ENCODE measurements at regions not wholly inside any gene's neighbourhood (a gene's known extent, or its start where the extent isn't known, plus 50 kb on each side); places are given as distances from the start of the nearest gene placed in this dataset.

- H3K4me1 Mint-ChIP-seq: no peaks in the 10 kb centered on the region
- DNase-seq: no peak
- H3K9me3 Mint-ChIP-seq: peaks cover 16% of the 10 kb centered on the region
- no peaks in the 10 kb centered on the region for H3K36me3 Mint-ChIP-seq (ENCODE audit: low read depth)
- H3K4me3 Mint-ChIP-seq: no peak overlapping the region
- no peak for TF ChIP-seq CTCF (IDR thresholded peaks at IDR 0.05)
- H3K27me3 Mint-ChIP-seq (ENCODE audit: low read depth, poor library complexity): peaks cover 31% of the 10 kb centered on the region
- no peak overlapping the region for H3K27ac Mint-ChIP-seq
These were observed 424.2 kb downstream of the BCL11B start for GRCh38 chr14:98847521-98848468.

- H3K9me3 Mint-ChIP-seq: peaks cover 13% of the 10 kb centered on the region
- no peak for TF ChIP-seq CTCF (IDR thresholded peaks at IDR 0.05)
These were observed 418.8 kb downstream of the BCL11B start for GRCh38 chr14:98853063-98853729.

GRCh38 chr14:98855926-98856715, 415.9 kb downstream of the BCL11B start:
- DNase-seq: no peak
- Mint-ChIP-seq H3K36me3 (ENCODE audit: low read depth) (no peaks in the 10 kb centered on the region), H3K4me3 (no peak overlapping the region), H3K27ac (no peak overlapping the region), H3K4me1 (peaks cover 12% of the 10 kb centered on the region), H3K9me3 (peaks cover 4% of the 10 kb centered on the region), H3K27me3 (ENCODE audit: low read depth, poor library complexity) (peaks cover 34% of the 10 kb centered on the region)
- TF ChIP-seq CTCF (IDR thresholded peaks at IDR 0.05): no peak

More at GRCh38 chr14:98853063-98853729, 418.8 kb downstream of the BCL11B start:
- Mint-ChIP-seq H3K36me3 (ENCODE audit: low read depth) (no peaks in the 10 kb centered on the region), H3K4me3 (no peak overlapping the region), H3K27ac (no peak overlapping the region), H3K4me1 (peaks cover 12% of the 10 kb centered on the region), H3K27me3 (ENCODE audit: low read depth, poor library complexity) (peaks cover 18% of the 10 kb centered on the region)
- DNase-seq: no peak

GRCh38 chr14:98858158-98858557, 413.8 kb downstream of the BCL11B start:
- H3K36me3 Mint-ChIP-seq (ENCODE audit: low read depth): no peaks in the 10 kb centered on the region
- peaks cover 10% of the 10 kb centered on the region for H3K4me1 Mint-ChIP-seq
- H3K27me3 Mint-ChIP-seq (ENCODE audit: low read depth, poor library complexity): peaks cover 40% of the 10 kb centered on the region
- H3K27ac Mint-ChIP-seq: no peak overlapping the region
- H3K4me3 Mint-ChIP-seq: no peak overlapping the region
- TF ChIP-seq CTCF (IDR thresholded peaks at IDR 0.05): no peak
- peaks cover 5% of the 10 kb centered on the region for H3K9me3 Mint-ChIP-seq
- no peak for DNase-seq

- no peaks in the 10 kb centered on the region for H3K36me3 Mint-ChIP-seq (ENCODE audit: low read depth)
- H3K27me3 Mint-ChIP-seq (ENCODE audit: low read depth, poor library complexity): peaks cover 44% of the 10 kb centered on the region
- TF ChIP-seq CTCF (IDR thresholded peaks at IDR 0.05): no peak
- H3K27ac Mint-ChIP-seq: no peak overlapping the region
- H3K4me1 Mint-ChIP-seq: peaks cover 6% of the 10 kb centered on the region
- no peak overlapping the region for H3K4me3 Mint-ChIP-seq
- DNase-seq: no peak
- H3K9me3 Mint-ChIP-seq: peaks cover 5% of the 10 kb centered on the region
These were observed 413.4 kb downstream of the BCL11B start for GRCh38 chr14:98858561-98858960.

Data from nephron progenitor cell (in vitro differentiated cells).